ELR (cell line): ENCODE measurements at regions not wholly inside any gene's neighbourhood (a gene's known extent, or its start where the extent isn't known, plus 50 kb on each side); places are given as distances from the start of the nearest gene placed in this dataset.

ENCODE experiments used
- DNase-seq: peaks from one replicate; pipeline ENCODE4 v3.0.0-alpha.2; 2015; ENCODE audit warnings: low read depth

- no peak for DNase-seq
Observed at GRCh38 chr20:41951615-41952014, 333.4 kb upstream of the CHD6 start.

GRCh38 chr20:41939659-41940058, 321.5 kb upstream of the CHD6 start:
- no peak for DNase-seq

- DNase-seq = no peak
Observed at GRCh38 chr20:41938353-41938752, 320.2 kb upstream of the CHD6 start.

- DNase-seq = no peak
Observed at GRCh38 chr20:41935259-41935791, 317.1 kb upstream of the CHD6 start.

- DNase-seq = no peak
Observed at GRCh38 chr20:41932431-41932830, 314.3 kb upstream of the CHD6 start.

GRCh38 chr20:41927655-41928054, 309.5 kb upstream of the CHD6 start:
- DNase-seq = no peak

GRCh38 chr20:41927189-41927588, 309.0 kb upstream of the CHD6 start:
- no peak for DNase-seq

- DNase-seq = no peak
Observed at GRCh38 chr20:41925476-41925875, 307.3 kb upstream of the CHD6 start.

- DNase-seq = no peak
Observed at GRCh38 chr20:41923624-41924023, 305.4 kb upstream of the CHD6 start.

- DNase-seq = no peak
Observed at GRCh38 chr20:41913146-41913545, 295.0 kb upstream of the CHD6 start.

- no peak for DNase-seq
Observed at GRCh38 chr20:41910558-41910957, 292.4 kb upstream of the CHD6 start.

- DNase-seq = no peak
Observed at GRCh38 chr20:41905199-41905598, 287.0 kb upstream of the CHD6 start.

GRCh38 chr20:41903586-41903985, 285.4 kb upstream of the CHD6 start:
- DNase-seq = no peak

GRCh38 chr20:41902346-41902745, 284.2 kb upstream of the CHD6 start:
- DNase-seq = no peak

- no peak for DNase-seq
Observed at GRCh38 chr20:41900201-41900691, 282.1 kb upstream of the CHD6 start.

GRCh38 chr20:41897708-41898107, 279.5 kb upstream of the CHD6 start:
- DNase-seq = no peak

- DNase-seq = no peak
Observed at GRCh38 chr20:41895241-41896032, 277.3 kb upstream of the CHD6 start.

- DNase-seq = no peak
Observed at GRCh38 chr20:41894255-41894963, 276.2 kb upstream of the CHD6 start.

GRCh38 chr20:41892031-41892430, 273.9 kb upstream of the CHD6 start:
- no peak for DNase-seq

- DNase-seq = no peak
Observed at GRCh38 chr20:41889844-41890224, 271.7 kb upstream of the CHD6 start.

- DNase-seq = no peak
Observed at GRCh38 chr20:41889126-41889843, 271.1 kb upstream of the CHD6 start.

GRCh38 chr20:41888434-41888833, 270.3 kb upstream of the CHD6 start:
- no peak for DNase-seq

- DNase-seq = no peak
Observed at GRCh38 chr20:41887500-41887899, 269.3 kb upstream of the CHD6 start.
